PC-9 (cell line): ENCODE measurements at regions not wholly inside any gene's neighbourhood (a gene's known extent, or its start where the extent isn't known, plus 50 kb on each side); places are given as distances from the start of the nearest gene placed in this dataset.
A peak's percentile ranks its signal among the peaks of the same experiment; 100 is the strongest.

Source experiments
- BruUV-seq: library from RNA; stranded (reverse); fragments of 400-500 nt; replicated peaks from 2 replicates; lab custom pipeline; 2021; lab: Mats Ljungman, UMichigan
- CTCF ChIA-PET: fragments of 300-600 bp; sonication (Branson Sonifier 250); formaldehyde crosslinking; loops from one replicate; lab custom pipeline; 2022; ENCODE audit warnings: antibody characterized with exemption; lab: Charles Lee
- POLR2A ChIA-PET: fragments of 300-600 bp; sonication (Branson Sonifier 250); formaldehyde crosslinking; loops from one replicate; lab custom pipeline; 2022; ENCODE audit warnings: antibody characterized with exemption; ENCODE audit not compliant: unreplicated experiment; lab: Charles Lee
- DNase-seq, 2 experiments: peaks; one replicate each; pipeline versions ENCODE4 v3.0.0 to v3.0.0-alpha.2; 2015 to 2022; ENCODE audit warnings: mixed read lengths in 1 of 2
- H2AFZ ChIP-seq: fragments of 200-600 bp; sonication (generic); 2 replicates; pipeline ENCODE4 v1.8.1; 2017; ENCODE audit warnings: antibody characterized with exemption
- H3F3A ChIP-seq: fragments of 200-600 bp; sonication (generic); 2 replicates; pipeline ENCODE4 v1.8.1; 2017; ENCODE audit warnings: antibody characterized with exemption, mild to moderate bottlenecking, low read depth; ENCODE audit not compliant: insufficient read depth
- H3K27ac ChIP-seq: fragments of 200-600 bp; sonication (generic); 2 replicates; pipeline ENCODE4 v1.6.1; 2016; ENCODE audit warnings: mixed run types
- H3K27me3 ChIP-seq: fragments of 200-600 bp; sonication (generic); 2 replicates; pipeline ENCODE4 v1.6.1; 2016; ENCODE audit warnings: low read depth, mixed run types; ENCODE audit not compliant: insufficient read depth
- H3K36me3 ChIP-seq: fragments of 200-600 bp; sonication (generic); 2 replicates; pipeline ENCODE4 v1.6.1; 2016; ENCODE audit warnings: low read depth, mixed run types
- H3K4me1 ChIP-seq: fragments of 200-600 bp; sonication (generic); replicated peaks from 2 replicates; pipeline ENCODE4 v1.6.1; 2016; ENCODE audit warnings: mixed run types; ENCODE audit not compliant: insufficient read depth
- H3K4me2 ChIP-seq: fragments of 200-600 bp; sonication (generic); 2 replicates; pipeline ENCODE4 v1.6.1; 2017; ENCODE audit warnings: mixed run types
- H3K4me3 ChIP-seq: fragments of 200-600 bp; sonication (generic); 2 replicates; pipeline ENCODE4 v1.6.1; 2016; ENCODE audit warnings: mixed run types
- H3K79me2 ChIP-seq: fragments of 200-600 bp; sonication (generic); 2 replicates; pipeline ENCODE4 v1.6.1; 2017; ENCODE audit warnings: low read depth, mixed run types
- H3K9me2 ChIP-seq: fragments of 200-600 bp; sonication (generic); 2 replicates; pipeline ENCODE4 v1.8.1; 2017; ENCODE audit warnings: mild to moderate bottlenecking; ENCODE audit not compliant: insufficient read depth
- H3K9me3 ChIP-seq: fragments of 200-600 bp; sonication (generic); 2 replicates; pipeline ENCODE4 v1.8.1; 2016; ENCODE audit warnings: low read depth; ENCODE audit not compliant: insufficient read depth
- H4K20me1 ChIP-seq: fragments of 200-600 bp; sonication (generic); 2 replicates; pipeline ENCODE4 v1.8.1; 2017; ENCODE audit not compliant: insufficient read depth
- EZH2 ChIP-seq: fragments of 200-600 bp; sonication (generic); IDR thresholded peaks from 2 replicates; pipeline ENCODE4 v1.8.0; 2017; ENCODE audit warnings: antibody characterized with exemption, low read depth
- intact Hi-C: fragments of 100-400 bp; cut with micrococcal nuclease; formaldehyde crosslinking; loops from one replicate; pipeline ENCODE4 v1.10.0; 2022; ENCODE audit not compliant: unreplicated experiment
- TF ChIP-seq, protein P1 (sequence below): fragments of 200-600 bp; sonication (generic); conservative IDR thresholded peaks from 2 replicates; pipeline ENCODE4 v1.6.1; 2017; ENCODE audit warnings: mixed run types, antibody characterized with exemption, mild to moderate bottlenecking, moderate library complexity

DNA sequence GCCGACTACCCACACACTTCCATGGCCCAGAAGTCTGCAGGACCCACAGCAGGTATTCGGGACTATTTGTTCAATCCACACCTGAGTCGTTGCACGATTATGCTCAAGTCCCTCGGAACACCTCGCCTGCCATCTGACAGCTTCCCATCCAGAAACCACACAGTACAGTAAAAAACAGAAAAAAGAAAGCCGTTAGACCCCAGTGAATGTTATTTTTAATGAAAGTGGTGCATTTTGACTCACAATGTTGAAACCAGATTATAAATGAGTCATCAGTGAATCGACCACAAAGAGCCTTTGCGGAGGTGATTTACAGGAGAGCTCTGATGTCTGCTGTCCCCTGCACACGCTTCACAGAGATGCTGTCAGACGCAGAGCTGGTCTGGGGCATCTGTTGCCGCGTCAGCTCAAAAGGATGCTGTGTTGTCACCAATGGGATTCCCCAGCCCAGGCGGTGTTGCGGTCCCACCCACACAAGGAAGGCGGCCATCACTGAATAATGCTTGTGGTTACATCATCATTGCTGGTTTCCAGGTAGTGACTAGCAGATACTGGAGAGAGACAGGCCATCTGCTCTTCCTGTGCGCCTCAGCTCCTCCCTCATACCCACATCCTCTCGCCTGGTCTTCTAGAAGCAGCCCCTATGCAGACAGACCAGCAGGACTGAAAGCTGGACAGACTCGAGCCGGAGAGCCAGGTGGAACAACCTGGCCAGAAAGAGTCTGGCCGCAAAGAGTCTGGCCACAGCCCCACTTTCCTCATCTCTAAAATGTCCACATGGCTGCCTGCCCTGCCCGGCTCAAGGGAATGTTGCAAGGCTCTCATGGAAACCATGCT, 116.8 kb downstream of the TOMM20 start:
- ChIA-PET POLR2A (interaction anchor here (0.5 to 1.1 kb wide), 14 partner anchors 9 to 516 kb away, joined by 3 to 15 read pairs (median 5); no protein-coding TSS in a partner anchor), CTCF (interaction anchor here (0.7 to 1.3 kb wide), 3 partner anchors 33 to 54 kb away, joined by 3 read pairs; no protein-coding TSS in a partner anchor)
- intact Hi-C loops: loop anchor here (1.0 to 5.0 kb wide), 8 partner anchors 25 to 513 kb away; no protein-coding TSS in a partner anchor

DNA sequence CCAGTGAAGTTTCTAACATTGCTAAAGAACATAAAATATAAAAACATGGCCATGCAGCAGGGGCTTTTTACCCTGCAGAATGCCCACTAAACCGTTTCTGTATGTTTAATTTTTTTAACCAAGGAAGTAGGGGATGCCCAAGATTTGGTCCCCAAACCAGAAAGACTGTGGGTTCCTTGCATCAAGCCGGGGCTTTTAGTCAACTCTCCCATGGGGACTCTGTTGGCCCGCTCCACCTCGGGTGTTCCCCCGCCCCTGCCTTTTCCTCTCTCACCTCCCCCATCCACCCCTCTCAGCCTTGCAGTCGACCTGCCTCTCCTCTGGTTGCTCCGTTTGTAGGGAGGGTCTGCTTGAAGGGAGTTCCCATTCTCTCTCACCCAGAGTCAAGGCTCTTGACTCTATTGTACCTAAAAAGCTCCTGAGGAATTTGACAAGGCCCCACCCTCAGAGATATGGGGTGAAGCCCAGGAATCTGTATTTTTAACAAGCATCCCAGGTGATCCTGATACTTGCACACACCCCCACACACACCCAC, 117.5 kb downstream of the TOMM20 start:
- Histone ChIP-seq H3K79me2 (no peaks in the 10 kb centered on the region), H3K27ac (peak overlapping the region; percentile 98), H3F3A (peaks cover 38% of the 10 kb centered on the region), H2AFZ (no peak overlapping the region), H3K4me1 (peaks cover 30% of the 10 kb centered on the region), H4K20me1 (no peaks in the 10 kb centered on the region), H3K4me2 (peak overlapping the region; percentile 78), H3K9me3 (no peaks in the 10 kb centered on the region; the same call in 1 of the 2 replicates), H3K4me3 (peak overlapping the region; percentile 4; the same call in 1 of the 2 replicates), H3K9me2 (no peaks in the 10 kb centered on the region), H3K36me3 (no peaks in the 10 kb centered on the region), H3K27me3 (no peaks in the 10 kb centered on the region)
- no peak for DNase-seq
- intact Hi-C loops: loop anchor here (5.0 kb wide), 1 partner anchor 49 kb away; no protein-coding TSS in a partner anchor
- no peak for TF ChIP-seq EZH2
- TF ChIP-seq, protein P1, sequence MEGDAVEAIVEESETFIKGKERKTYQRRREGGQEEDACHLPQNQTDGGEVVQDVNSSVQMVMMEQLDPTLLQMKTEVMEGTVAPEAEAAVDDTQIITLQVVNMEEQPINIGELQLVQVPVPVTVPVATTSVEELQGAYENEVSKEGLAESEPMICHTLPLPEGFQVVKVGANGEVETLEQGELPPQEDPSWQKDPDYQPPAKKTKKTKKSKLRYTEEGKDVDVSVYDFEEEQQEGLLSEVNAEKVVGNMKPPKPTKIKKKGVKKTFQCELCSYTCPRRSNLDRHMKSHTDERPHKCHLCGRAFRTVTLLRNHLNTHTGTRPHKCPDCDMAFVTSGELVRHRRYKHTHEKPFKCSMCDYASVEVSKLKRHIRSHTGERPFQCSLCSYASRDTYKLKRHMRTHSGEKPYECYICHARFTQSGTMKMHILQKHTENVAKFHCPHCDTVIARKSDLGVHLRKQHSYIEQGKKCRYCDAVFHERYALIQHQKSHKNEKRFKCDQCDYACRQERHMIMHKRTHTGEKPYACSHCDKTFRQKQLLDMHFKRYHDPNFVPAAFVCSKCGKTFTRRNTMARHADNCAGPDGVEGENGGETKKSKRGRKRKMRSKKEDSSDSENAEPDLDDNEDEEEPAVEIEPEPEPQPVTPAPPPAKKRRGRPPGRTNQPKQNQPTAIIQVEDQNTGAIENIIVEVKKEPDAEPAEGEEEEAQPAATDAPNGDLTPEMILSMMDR: no peak
- CTCF ChIA-PET: interaction anchor here (0.7 to 1.3 kb wide), 3 partner anchors 32 to 54 kb away, joined by 3 read pairs; no protein-coding TSS in a partner anchor
- POLR2A ChIA-PET: interaction anchor here (0.6 to 1.1 kb wide), 9 partner anchors 10 to 516 kb away, joined by 3 to 15 read pairs (median 5); no protein-coding TSS in a partner anchor
- TSS peak; percentile 93 for BruUV-seq

More for the DNA sequence above, 116.8 kb downstream of the TOMM20 start:
- no peaks in the 10 kb centered on the region for H4K20me1 ChIP-seq
- H3F3A ChIP-seq: peaks cover 38% of the 10 kb centered on the region
- H3K4me1 ChIP-seq: peaks cover 35% of the 10 kb centered on the region
- H3K27ac ChIP-seq: peak overlapping the region; percentile 98
- no peaks in the 10 kb centered on the region for H3K27me3 ChIP-seq
- peak overlapping the region; percentile 28; the same call in 1 of the 2 replicates for H3K4me3 ChIP-seq
- H3K4me2 ChIP-seq: peak overlapping the region; percentile 78
- no peak for TF ChIP-seq EZH2
- TF ChIP-seq, protein P1: no peak
- no TSS peak for BruUV-seq
- no peaks in the 10 kb centered on the region for H3K36me3 ChIP-seq
- peak; percentile 89 to 98 for DNase-seq
- no peaks in the 10 kb centered on the region for H3K79me2 ChIP-seq
- H2AFZ ChIP-seq: peak overlapping the region; percentile 8; the same call in 1 of the 2 replicates
- no peaks in the 10 kb centered on the region; the same call in 1 of the 2 replicates for H3K9me3 ChIP-seq
- H3K9me2 ChIP-seq: no peaks in the 10 kb centered on the region

DNA sequence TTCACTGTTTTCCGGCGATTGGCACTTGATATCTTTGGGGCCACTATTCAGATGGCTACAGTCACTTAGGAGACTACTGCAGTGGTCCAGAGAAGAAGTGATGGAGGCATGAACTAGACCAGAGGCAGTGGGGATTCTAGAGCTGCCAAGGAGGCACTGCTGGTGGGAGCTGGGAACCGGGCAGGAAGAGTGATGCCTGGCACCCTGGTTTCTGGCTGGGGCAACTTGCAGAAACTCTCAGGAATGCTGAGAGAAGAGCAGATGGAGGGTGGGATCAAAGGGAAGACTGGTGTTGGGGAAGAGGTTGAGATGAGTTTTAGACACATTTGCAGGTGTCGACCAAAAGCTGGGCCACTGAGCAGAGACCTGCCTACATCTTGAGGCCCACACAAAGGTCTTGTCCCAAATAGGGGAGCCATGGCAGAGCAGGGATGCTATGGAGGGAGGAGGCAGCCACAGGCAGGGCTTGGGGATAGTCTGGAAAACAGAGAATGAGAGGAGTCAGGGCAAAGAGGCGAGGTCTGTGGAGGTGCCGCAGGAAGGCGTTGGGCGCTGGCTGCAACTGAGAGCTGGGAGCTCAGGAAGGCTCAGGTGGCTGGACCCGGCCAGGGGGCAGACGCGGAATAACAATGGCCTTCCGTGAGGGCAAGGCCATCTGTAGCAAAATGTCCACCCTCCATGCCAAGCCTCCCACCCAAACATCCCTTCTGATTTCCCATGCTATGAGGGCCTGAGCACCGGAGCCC, 118.9 kb downstream of the TOMM20 start:
- ChIA-PET POLR2A (interaction anchor here (0.6 kb wide), 1 partner anchor 619 kb away, joined by 17 read pairs; no protein-coding TSS in a partner anchor), CTCF (no interaction called here)
- Histone ChIP-seq H3K27me3 (no peaks in the 10 kb centered on the region), H3K9me2 (no peaks in the 10 kb centered on the region), H3F3A (peaks cover 38% of the 10 kb centered on the region), H2AFZ (no peak overlapping the region), H3K27ac (no peak overlapping the region), H3K79me2 (no peaks in the 10 kb centered on the region), H3K4me3 (no peak overlapping the region), H3K4me2 (no peak overlapping the region), H3K4me1 (peaks cover 30% of the 10 kb centered on the region), H4K20me1 (no peaks in the 10 kb centered on the region), H3K36me3 (no peaks in the 10 kb centered on the region), H3K9me3 (no peaks in the 10 kb centered on the region; the same call in 1 of the 2 replicates)
- intact Hi-C loops: loop anchor here (5.0 kb wide), 1 partner anchor 47 kb away; no protein-coding TSS in a partner anchor
- BruUV-seq: no TSS peak
- TF ChIP-seq, protein P1: no peak
- no peak for TF ChIP-seq EZH2
- DNase-seq: no peak
